Heart left ventricle (tissue), 16 donors: ENCODE measurements at regions not wholly inside any gene's neighbourhood (a gene's known extent, or its start where the extent isn't known, plus 50 kb on each side); places are given as distances from the start of the nearest gene placed in this dataset.
"Not testable (repeated sequence)": the region's sequence is repeated elsewhere in the genome, so short reads cannot be mapped to it uniquely, and the experiment has no call there.

ENCODE experiments used
- ATAC-seq, 4 donors: fragments of 200-7000 bp; cut with Tn5 transposase; one replicate each; pipeline ENCODE4 v1.9.1; 2020 to 2022; ENCODE audit warnings: moderate library complexity in 4 of 4, mild to moderate bottlenecking in 3 of 4, moderate number of reproducible peaks in 1 of 4
- DNase-seq, 5 donors: peaks; one replicate each; pipeline ENCODE4 v3.0.0-alpha.2; 2020
- H3K27ac ChIP-seq, 12 donors: fragments of 200-600 bp; sonication (generic) in 4 of 12; one replicate each; pipeline versions ENCODE4 v1.5.0 to v1.8.0; 2016 to 2022; ENCODE audit warnings: mild to moderate bottlenecking in 2 of 12
- H3K27me3 ChIP-seq, 9 donors: fragments of 200-600 bp; sonication (generic) in 2 of 9; one replicate each; pipeline versions ENCODE4 v1.5.1 to v1.8.0; 2016 to 2022; ENCODE audit warnings: mild to moderate bottlenecking in 3 of 9
- H3K36me3 ChIP-seq, 9 donors: fragments of 200-600 bp; sonication (generic) in 2 of 9; one replicate each; pipeline versions ENCODE4 v1.5.0 to v1.8.0; 2018 to 2022; ENCODE audit warnings: mild to moderate bottlenecking in 2 of 9
- H3K4me1 ChIP-seq, 12 donors: fragments of 200-600 bp; sonication (generic) in 4 of 12; one replicate each; pipeline versions ENCODE4 v1.5.0 to v1.8.0; 2016 to 2022; ENCODE audit warnings: mild to moderate bottlenecking in 3 of 12
- H3K4me3 ChIP-seq, 12 donors: fragments of 200-600 bp; sonication (generic) in 4 of 12; one replicate each; pipeline versions ENCODE4 v1.5.0 to v1.8.0; 2017 to 2022; ENCODE audit warnings: mild to moderate bottlenecking in 9 of 12, moderate library complexity in 4 of 12
- H3K9me3 ChIP-seq, 12 donors: fragments of 200-600 bp; sonication (generic) in 4 of 12; one replicate each; pipeline versions ENCODE4 v1.5.0 to v1.8.0; 2016 to 2022; ENCODE audit warnings: mild to moderate bottlenecking in 1 of 12
- CTCF ChIP-seq, 12 donors: fragments of 200-600 bp; sonication (generic) in 4 of 12; IDR thresholded peaks; one replicate each; pipeline versions ENCODE4 v1.5.0 to v1.8.0; 2018 to 2022; ENCODE audit warnings: antibody characterized with exemption in 12 of 12, mild to moderate bottlenecking in 5 of 12
- POLR2A ChIP-seq, 2 donors: fragments of 450-650 bp; IDR thresholded peaks; one replicate each; pipeline ENCODE4 v1.6.1; 2017; ENCODE audit warnings: antibody characterized with exemption in 2 of 2, mild to moderate bottlenecking in 2 of 2, moderate library complexity in 2 of 2
- WGBS, 4 donors: extraction: QIAGEN DNeasy Blood & Tissue Kit in 2 of 4; methylation state at CpG; one replicate each; pipeline versions ENCODE4 v1.1.5 to v1.1.7; 2013 to 2018; 5-methylcytosine and 5-hydroxymethylcytosine counted together
- intact Hi-C, 10 donors: fragments of 100-400 bp; cut with DNase I; formaldehyde crosslinking; loops; one replicate each; pipeline versions ENCODE4 v1.11.1 to v1.14.2; 2022
- donor health status: ischemic (EF 13 %, LVEDD 7.1; RV severe dilation, severe dysfunction).
- donor health status: healthy with polysubstance abuse.
- donor health status: DM: no; HTN: yes; CAD: no.
- donor health status: DM: no; HTN: no; CAD: no.
- donor health status: ischemic (EF 25% LVEDD 6.9; RV normal size, moderate dysfunction).
- donor health status: ischemic (EF 25% LVEDD 5.7; RV mildly dilated, moderate dysfunction).
- donor health status: healthy.
- donor health status: DM: yes; HTN: yes; CAD: no.
- donor health status: ischemic (EF 35%, LVEDD 5.7; RV mildly dilated, moderate dysfunction).
- donor health status: nonischemic (EF 11% LVEDD 7.7; RV severe dilation, severe dysfunction).
- donor health status: DM: yes; HTN: yes; CAD: no.
- donor health status: PGD.
- donor health status: ischemic (EF 29% LVEDD 5.4; RV normal size, mild dysfunction).
- donor health status: nonischemic (EF 23%, LVEDD 6.1; RV moderate dilation, normal function).

GRCh38 chrX:80550722-80551121 is 130.5 kb downstream of the TENT5D start:
- no peak for DNase-seq
- WGBS, 4 donors: 54 to 65% (median 61%) methylated on average over 6 of the region's 6 CpGs
- Histone ChIP-seq H3K9me3 (no peaks in the 10 kb centered on the region), H3K36me3 (no peaks in the 10 kb centered on the region), H3K27me3 (peaks cover 0 to 6% (median 0%) of the 10 kb centered on the region in 9 donors), H3K4me3 (no peak overlapping the region), H3K27ac (no peak overlapping the region), H3K4me1 (no peaks in the 10 kb centered on the region)
- intact Hi-C loops: no loop called here
- no peak for ATAC-seq
- TF ChIP-seq POLR2A (IDR thresholded peaks at IDR 0.05) (no peak), CTCF (IDR thresholded peaks at IDR 0.05) (no peak)

- Histone ChIP-seq H3K27me3 (peaks cover 0 to 6% (median 0%) of the 10 kb centered on the region in 9 donors), H3K36me3 (no peaks in the 10 kb centered on the region), H3K27ac (no peak overlapping the region), H3K4me3 (no peak overlapping the region), H3K9me3 (no peaks in the 10 kb centered on the region), H3K4me1 (no peaks in the 10 kb centered on the region)
- TF ChIP-seq POLR2A (IDR thresholded peaks at IDR 0.05) (no peak), CTCF (IDR thresholded peaks at IDR 0.05) (no peak)
- intact Hi-C loops: no loop called here
- no peak for DNase-seq
- WGBS, 4 donors: 23 to 42% (median 30%) methylated on average over 3 of the region's 3 CpGs
- ATAC-seq: no peak
Observed at GRCh38 chrX:80556148-80556547, 135.9 kb downstream of the TENT5D start.

GRCh38 chrX:80572636-80573035 is 152.4 kb downstream of the TENT5D start:
- no peak for DNase-seq
- Histone ChIP-seq H3K4me3 (no peak overlapping the region), H3K4me1 (no peaks in the 10 kb centered on the region), H3K27me3 (no peaks in the 10 kb centered on the region), H3K27ac (no peak overlapping the region), H3K36me3 (no peaks in the 10 kb centered on the region), H3K9me3 (no peaks in the 10 kb centered on the region)
- no peak for ATAC-seq
- intact Hi-C loops: loop anchor here in 1 of 10 donors (10.0 kb wide), 1 partner anchor 288 kb away; no protein-coding TSS in a partner anchor
- no peak for TF ChIP-seq CTCF (IDR thresholded peaks at IDR 0.05)
- TF ChIP-seq POLR2A (IDR thresholded peaks at IDR 0.05): no peak
- 79 to 86% (median 84%) methylated on average over 13 of the region's 13 CpGs for WGBS, 4 donors

GRCh38 chrX:80573275-80573674 is 153.0 kb downstream of the TENT5D start:
- WGBS, 4 donors: 87 to 94% (median 92%) methylated on average over 19 to 20 of the region's 20 CpGs

GRCh38 chrX:80574486-80575086 is 154.3 kb downstream of the TENT5D start:
- not testable (repeated sequence) for DNase-seq
- WGBS, 4 donors: 79 to 91% (median 87%) methylated on average over 38 to 50 of the region's 50 CpGs
- intact Hi-C loops: loop anchor here in 1 of 10 donors (10.0 kb wide), 1 partner anchor 290 kb away; no protein-coding TSS in a partner anchor

More at GRCh38 chrX:80573275-80573674, 153.0 kb downstream of the TENT5D start:
- ATAC-seq (no peak), DNase-seq (no peak)
- no peaks in the 10 kb centered on the region for H3K36me3 ChIP-seq
- no peaks in the 10 kb centered on the region for H3K4me1 ChIP-seq
- no peak overlapping the region for H3K4me3 ChIP-seq
- H3K27me3 ChIP-seq: no peaks in the 10 kb centered on the region
- no peak overlapping the region for H3K27ac ChIP-seq
- no peak for TF ChIP-seq POLR2A (IDR thresholded peaks at IDR 0.05)
- no peak for TF ChIP-seq CTCF (IDR thresholded peaks at IDR 0.05)
- intact Hi-C loops: loop anchor here in 1 of 10 donors (10.0 kb wide), 1 partner anchor 288 kb away; no protein-coding TSS in a partner anchor
- H3K9me3 ChIP-seq: no peaks in the 10 kb centered on the region

More at GRCh38 chrX:80574486-80575086, 154.3 kb downstream of the TENT5D start:
- not testable (repeated sequence) for H3K27ac ChIP-seq, ATAC-seq, H3K4me1 ChIP-seq, H3K4me3 ChIP-seq, H3K9me3 ChIP-seq, H3K27me3 ChIP-seq, H3K36me3 ChIP-seq
